Activated T-cell treated with anti-CD3 and anti-CD28 coated beads, Interleukin-2, amount 50 U/mL, for 72 hours (primary cell): ENCODE measurements at regions not wholly inside any gene's neighbourhood (a gene's known extent, or its start where the extent isn't known, plus 50 kb on each side); places are given as distances from the start of the nearest gene placed in this dataset.
"Not testable (repeated sequence)": the region's sequence is repeated elsewhere in the genome, so short reads cannot be mapped to it uniquely, and the experiment has no call there.

ENCODE experiments used
- ATAC-seq, 2 donors: fragments of 150-1000 bp; cut with Tn5 transposase; replicated peaks in 1 of 2; 2 replicates each; pipeline ENCODE4 v1.10.0; 2021; ENCODE audit warnings: moderate library complexity in 2 of 2, mild to moderate bottlenecking in 1 of 2
- DNase-seq, 2 donors: peaks; one replicate each; pipeline ENCODE4 v3.0.0; 2021 to 2022; ENCODE audit warnings: mixed read lengths in 1 of 2
- H3K27ac Mint-ChIP-seq: one replicate; pipeline ENCODE4 v1.8.0; 2022; ENCODE audit warnings: mild to moderate bottlenecking, moderate library complexity, mixed read lengths
- H3K27me3 Mint-ChIP-seq: one replicate; pipeline ENCODE4 v1.8.0; 2022; ENCODE audit warnings: low read depth, mixed read lengths
- H3K36me3 Mint-ChIP-seq, 2 donors: one replicate each; pipeline ENCODE4 v1.8.0; 2022; ENCODE audit warnings: mixed read lengths in 2 of 2, mild to moderate bottlenecking in 1 of 2; ENCODE audit not compliant: insufficient read depth in 2 of 2
- H3K4me1 Mint-ChIP-seq: one replicate; pipeline ENCODE4 v1.8.0; 2022; ENCODE audit warnings: low read depth, mixed read lengths
- H3K4me3 Mint-ChIP-seq, 2 donors: one replicate each; pipeline ENCODE4 v1.8.0; 2022; ENCODE audit warnings: mild to moderate bottlenecking in 2 of 2, mixed read lengths in 2 of 2, moderate library complexity in 2 of 2
- H3K9me3 Mint-ChIP-seq, 2 donors: one replicate each; pipeline ENCODE4 v1.8.0; 2022; ENCODE audit warnings: mixed read lengths in 2 of 2

DNA sequence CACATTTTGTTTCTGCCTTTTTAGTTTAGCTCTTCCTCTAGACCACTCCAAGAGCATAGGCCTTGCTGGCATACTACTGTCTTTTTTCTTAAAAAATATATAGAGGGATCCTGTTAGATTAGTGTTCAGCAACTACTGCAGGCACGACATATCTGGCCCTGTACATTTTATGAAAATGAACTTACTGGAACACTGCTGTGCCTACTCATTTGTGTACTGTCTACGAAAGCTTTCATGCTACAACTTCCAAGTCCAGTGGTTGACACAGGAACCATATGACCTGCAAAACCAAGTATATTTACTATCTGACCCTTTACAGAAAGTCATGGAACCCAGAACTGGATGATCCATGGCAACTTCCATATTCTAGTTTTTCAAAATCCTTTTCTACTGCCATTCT lies 66.6 kb upstream of the SPTLC3 start:
- H3K27ac Mint-ChIP-seq = no peak overlapping the region
- H3K9me3 Mint-ChIP-seq = no peaks in the 10 kb centered on the region
- DNase-seq = no peak
- peaks cover 11% of the 10 kb centered on the region for H3K27me3 Mint-ChIP-seq
- H3K36me3 Mint-ChIP-seq = no peaks in the 10 kb centered on the region
- no peak overlapping the region for H3K4me3 Mint-ChIP-seq
- no peaks in the 10 kb centered on the region for H3K4me1 Mint-ChIP-seq
- ATAC-seq = no peak

DNA sequence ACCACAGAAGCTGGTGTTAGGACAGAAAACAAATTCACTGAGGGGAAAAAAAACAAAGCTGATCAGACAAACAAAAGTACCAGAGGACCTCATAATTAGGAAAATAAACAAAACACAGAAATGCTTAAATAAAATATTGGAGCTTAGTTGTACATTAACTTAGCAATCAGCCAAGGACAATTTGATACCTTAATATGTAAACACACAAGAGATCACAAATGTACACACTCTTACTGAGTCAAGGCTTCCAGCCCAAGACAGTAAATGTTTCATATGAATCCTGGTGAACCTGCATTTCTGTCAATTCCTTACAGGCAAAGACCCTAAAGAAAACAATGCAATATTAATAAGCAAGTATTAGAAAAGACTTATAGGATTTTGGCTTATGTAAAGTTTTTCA lies 62.0 kb upstream of the SPTLC3 start:
- no peak overlapping the region for H3K4me3 Mint-ChIP-seq
- H3K9me3 Mint-ChIP-seq = no peaks in the 10 kb centered on the region
- ATAC-seq (no peak), DNase-seq (no peak)
- no peak overlapping the region for H3K27ac Mint-ChIP-seq
- H3K36me3 Mint-ChIP-seq = no peaks in the 10 kb centered on the region
- H3K27me3 Mint-ChIP-seq = peaks cover 11% of the 10 kb centered on the region
- H3K4me1 Mint-ChIP-seq = no peaks in the 10 kb centered on the region

DNA sequence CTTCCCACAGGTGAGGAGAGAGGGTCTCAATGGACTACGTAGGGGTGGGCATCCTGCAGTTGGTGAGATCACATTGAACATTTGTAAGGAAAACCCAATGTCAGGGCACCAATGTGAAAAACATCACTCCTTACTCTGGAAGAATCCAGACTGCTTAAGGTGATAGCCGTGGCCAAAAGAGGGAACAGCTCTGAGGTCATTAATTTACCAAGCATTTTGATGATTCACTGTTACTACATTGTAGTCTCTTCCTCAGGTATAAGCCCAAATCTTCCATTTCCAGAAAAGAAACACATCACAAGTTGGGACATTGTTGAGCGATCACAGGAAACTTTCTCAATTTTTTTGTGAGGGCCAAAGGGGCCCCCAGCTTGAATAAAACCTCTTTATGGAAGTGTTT lies 61.1 kb upstream of the SPTLC3 start:
- DNase-seq = no peak
- ATAC-seq = no peak
- H3K36me3 Mint-ChIP-seq = no peaks in the 10 kb centered on the region
- peaks cover 11% of the 10 kb centered on the region for H3K27me3 Mint-ChIP-seq
- H3K27ac Mint-ChIP-seq = no peak overlapping the region
- H3K9me3 Mint-ChIP-seq = no peaks in the 10 kb centered on the region
- no peaks in the 10 kb centered on the region for H3K4me1 Mint-ChIP-seq
- H3K4me3 Mint-ChIP-seq = no peak overlapping the region

DNA sequence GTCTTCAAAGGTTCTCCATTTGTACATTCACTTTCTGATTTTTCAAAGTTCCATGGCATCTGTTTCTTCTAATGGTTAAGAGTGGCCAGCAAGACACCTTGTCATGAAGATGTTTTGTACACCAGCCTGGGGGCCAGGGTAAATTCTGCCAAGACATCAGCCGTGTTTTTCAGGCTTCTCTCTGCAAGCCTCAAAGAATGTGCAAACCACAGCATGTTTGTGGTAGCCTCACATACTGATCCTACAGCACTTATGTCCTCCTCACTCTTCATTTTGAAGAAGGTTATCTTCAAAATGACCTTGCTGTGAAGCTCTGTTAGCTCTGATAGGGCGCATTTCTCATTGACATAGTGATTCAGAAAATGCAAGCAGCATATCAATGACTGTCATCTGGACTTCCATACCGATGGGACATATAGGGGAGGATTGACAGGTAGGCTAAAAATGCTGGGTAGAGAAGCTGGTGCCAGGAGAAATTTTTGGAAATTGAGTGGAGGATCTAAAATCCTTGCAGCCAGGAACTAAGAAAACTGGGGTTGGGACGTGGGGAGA lies 59.3 kb upstream of the SPTLC3 start:
- no peaks in the 10 kb centered on the region for H3K9me3 Mint-ChIP-seq
- no peaks in the 10 kb centered on the region for H3K4me1 Mint-ChIP-seq
- H3K27ac Mint-ChIP-seq = no peak overlapping the region
- ATAC-seq (no peak), DNase-seq (no peak)
- H3K36me3 Mint-ChIP-seq = no peaks in the 10 kb centered on the region
- H3K4me3 Mint-ChIP-seq = no peak overlapping the region
- peaks cover 4% of the 10 kb centered on the region for H3K27me3 Mint-ChIP-seq

DNA sequence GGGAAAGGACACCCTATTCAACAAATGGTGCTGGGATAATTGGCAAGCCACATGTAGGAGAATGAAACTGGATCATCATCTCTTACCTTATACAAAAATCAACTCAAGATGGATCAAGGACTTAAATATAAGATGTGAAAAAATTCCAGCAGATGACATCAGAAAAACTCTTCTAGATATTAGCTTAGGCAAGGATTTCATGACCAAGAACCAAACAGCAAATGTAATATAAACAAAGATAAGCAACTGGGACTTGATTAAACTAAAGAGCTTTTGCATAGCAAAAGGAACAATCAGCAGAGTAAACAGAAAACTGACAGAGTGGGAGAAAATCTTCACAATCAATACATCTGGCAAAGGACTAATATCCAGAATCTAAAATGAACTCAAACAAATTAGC lies 54.5 kb upstream of the SPTLC3 start:
- not testable (repeated sequence) for H3K36me3 Mint-ChIP-seq, H3K27me3 Mint-ChIP-seq, H3K4me3 Mint-ChIP-seq, ATAC-seq, DNase-seq, H3K27ac Mint-ChIP-seq, H3K9me3 Mint-ChIP-seq, H3K4me1 Mint-ChIP-seq

DNA sequence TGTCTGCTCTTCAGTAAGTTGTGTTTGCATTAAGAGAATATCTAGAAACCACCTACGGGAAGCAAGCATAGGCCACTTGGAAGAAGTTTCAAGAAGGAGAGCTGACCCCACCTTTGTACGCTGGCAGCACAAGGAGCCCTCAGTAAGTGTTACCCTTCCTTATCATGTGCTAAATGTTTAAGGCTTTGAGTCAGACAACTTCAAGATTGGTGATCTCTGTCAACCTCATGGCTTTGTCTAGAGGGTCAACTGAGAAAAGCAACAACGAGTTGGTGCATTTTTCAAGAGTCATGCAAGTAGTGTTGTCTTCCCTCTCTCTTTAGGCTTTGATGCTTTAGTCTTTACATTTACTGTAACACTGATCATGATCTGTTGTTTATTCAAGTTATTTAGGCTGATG lies 53.2 kb upstream of the SPTLC3 start:
- peaks cover 11% of the 10 kb centered on the region for H3K27me3 Mint-ChIP-seq
- H3K36me3 Mint-ChIP-seq = no peaks in the 10 kb centered on the region
- DNase-seq = no peak
- no peak overlapping the region for H3K27ac Mint-ChIP-seq
- H3K4me1 Mint-ChIP-seq = peaks cover 5% of the 10 kb centered on the region
- no peak overlapping the region for H3K4me3 Mint-ChIP-seq
- no peaks in the 10 kb centered on the region for H3K9me3 Mint-ChIP-seq
- no peak for ATAC-seq

DNA sequence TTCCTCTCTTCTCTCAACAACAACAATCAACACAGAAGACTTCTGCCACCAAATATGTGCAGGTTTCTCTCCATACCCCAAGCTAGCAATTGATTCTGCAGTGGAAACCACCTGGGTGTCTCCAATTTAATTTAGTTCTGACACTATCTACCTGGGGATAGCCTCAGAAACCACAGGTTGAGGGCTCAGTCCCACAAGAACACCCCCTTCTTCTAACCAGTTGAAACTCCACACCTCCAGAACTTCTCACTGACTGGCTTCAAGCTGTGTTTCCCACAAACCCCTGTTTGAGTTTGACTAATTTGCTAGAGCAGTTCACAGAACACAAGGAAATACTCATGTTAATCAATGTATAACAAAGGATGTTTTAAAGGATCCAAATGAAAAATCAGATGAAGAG lies 52.5 kb upstream of the SPTLC3 start:
- peaks cover 11% of the 10 kb centered on the region for H3K27me3 Mint-ChIP-seq
- no peaks in the 10 kb centered on the region for H3K36me3 Mint-ChIP-seq
- H3K4me3 Mint-ChIP-seq = no peak overlapping the region
- no peaks in the 10 kb centered on the region for H3K9me3 Mint-ChIP-seq
- no peak overlapping the region for H3K27ac Mint-ChIP-seq
- peaks cover 5% of the 10 kb centered on the region for H3K4me1 Mint-ChIP-seq
- ATAC-seq (peak; percentile 35 to 70), DNase-seq (peak in 1 of 2 donors; percentile 13)

DNA sequence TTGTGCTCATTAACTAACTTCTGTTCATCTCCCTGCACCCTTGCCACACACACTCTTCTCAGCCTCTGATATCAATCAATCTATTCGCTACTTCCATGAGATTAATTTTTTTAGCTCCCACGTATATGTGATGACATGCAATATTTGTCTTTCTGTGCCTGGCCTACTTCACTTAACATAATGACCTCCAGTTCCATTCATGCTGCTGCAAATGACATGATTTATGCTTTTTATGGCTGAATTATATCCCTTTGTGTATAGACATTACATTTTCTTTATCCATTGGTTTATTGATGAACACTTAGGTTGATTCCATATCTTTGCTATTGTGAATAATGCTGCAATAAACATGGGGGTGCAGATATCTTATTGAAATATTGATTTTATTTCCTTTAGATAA lies 50.8 kb upstream of the SPTLC3 start:
- ATAC-seq (no peak), DNase-seq (no peak)
- no peaks in the 10 kb centered on the region for H3K36me3 Mint-ChIP-seq
- H3K27ac Mint-ChIP-seq = no peak overlapping the region
- H3K9me3 Mint-ChIP-seq = no peaks in the 10 kb centered on the region
- H3K27me3 Mint-ChIP-seq = peaks cover 11% of the 10 kb centered on the region
- no peak overlapping the region for H3K4me3 Mint-ChIP-seq
- peaks cover 5% of the 10 kb centered on the region for H3K4me1 Mint-ChIP-seq
